IPS DF 6.9 (cell line): ENCODE measurements at regions not wholly inside any gene's neighbourhood (a gene's known extent, or its start where the extent isn't known, plus 50 kb on each side); places are given as distances from the start of the nearest gene placed in this dataset.

Source experiments
- DNase-seq: peaks from one replicate; pipeline ENCODE4 v3.0.0-alpha.2; 2013; ENCODE audit warnings: low read depth, low spot score
- H3K27ac ChIP-seq: one replicate; pipeline ENCODE4 v1.5.1; 2013; ENCODE audit warnings: low read length, control low read depth
- H3K27me3 ChIP-seq: 2 replicates; pipeline ENCODE4 v1.6.1; 2013; ENCODE audit warnings: mild to moderate bottlenecking, low read length; ENCODE audit not compliant: control insufficient read depth, insufficient read depth
- H3K36me3 ChIP-seq: 2 replicates; pipeline ENCODE4 v1.6.1; 2013; ENCODE audit warnings: low read length; ENCODE audit not compliant: control insufficient read depth, insufficient read depth
- H3K4me1 ChIP-seq: 2 replicates; pipeline ENCODE4 v1.6.1; 2013; ENCODE audit warnings: low read length; ENCODE audit not compliant: control insufficient read depth, insufficient read depth
- H3K4me3 ChIP-seq: 2 replicates; pipeline ENCODE4 v1.5.1; 2013; ENCODE audit warnings: mild to moderate bottlenecking, low read length
- H3K9me3 ChIP-seq: 2 replicates; pipeline ENCODE4 v1.6.1; 2013; ENCODE audit warnings: low read length, inconsistent platforms; ENCODE audit not compliant: control insufficient read depth, insufficient read depth
- WGBS: extraction: QIAGEN DNeasy Blood & Tissue Kit; methylation state at CpG from one replicate; pipeline ENCODE4 v1.1.7; 2013; ENCODE audit warnings: mixed read lengths, missing lambda C conversion rate; ENCODE audit not compliant: insufficient read length, insufficient coverage; 5-methylcytosine and 5-hydroxymethylcytosine counted together

DNA sequence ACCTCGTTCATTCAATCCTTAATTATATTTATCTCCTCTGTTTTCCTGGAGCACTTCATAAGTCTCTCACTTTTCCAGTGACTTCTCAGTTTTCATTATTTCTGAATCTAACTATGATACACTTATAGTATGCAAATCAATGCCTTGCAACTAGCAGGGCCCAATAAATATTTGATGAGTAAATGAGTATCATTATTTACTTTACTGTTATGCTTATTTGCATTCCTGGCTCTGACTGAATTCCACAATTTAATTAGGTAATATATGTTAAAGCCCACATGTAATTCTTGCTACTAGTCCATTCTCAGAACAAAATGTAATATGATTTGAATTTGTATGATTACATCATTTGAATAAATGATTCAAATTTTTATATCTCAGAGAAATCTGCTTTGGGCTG, 1595.1 kb upstream of the MIR17HG start:
- H3K9me3 ChIP-seq, result no peaks in the 10 kb centered on the region; the same call in 1 of the 2 replicates
- H3K36me3 ChIP-seq, result no peaks in the 10 kb centered on the region
- H3K27ac ChIP-seq, result no peak overlapping the region
- no peaks in the 10 kb centered on the region for H3K27me3 ChIP-seq
- no CpG with 5 or more reads among the region's 1 CpG for WGBS
- no peak overlapping the region for H3K4me3 ChIP-seq
- H3K4me1 ChIP-seq, result no peaks in the 10 kb centered on the region
- DNase-seq, result no peak

DNA sequence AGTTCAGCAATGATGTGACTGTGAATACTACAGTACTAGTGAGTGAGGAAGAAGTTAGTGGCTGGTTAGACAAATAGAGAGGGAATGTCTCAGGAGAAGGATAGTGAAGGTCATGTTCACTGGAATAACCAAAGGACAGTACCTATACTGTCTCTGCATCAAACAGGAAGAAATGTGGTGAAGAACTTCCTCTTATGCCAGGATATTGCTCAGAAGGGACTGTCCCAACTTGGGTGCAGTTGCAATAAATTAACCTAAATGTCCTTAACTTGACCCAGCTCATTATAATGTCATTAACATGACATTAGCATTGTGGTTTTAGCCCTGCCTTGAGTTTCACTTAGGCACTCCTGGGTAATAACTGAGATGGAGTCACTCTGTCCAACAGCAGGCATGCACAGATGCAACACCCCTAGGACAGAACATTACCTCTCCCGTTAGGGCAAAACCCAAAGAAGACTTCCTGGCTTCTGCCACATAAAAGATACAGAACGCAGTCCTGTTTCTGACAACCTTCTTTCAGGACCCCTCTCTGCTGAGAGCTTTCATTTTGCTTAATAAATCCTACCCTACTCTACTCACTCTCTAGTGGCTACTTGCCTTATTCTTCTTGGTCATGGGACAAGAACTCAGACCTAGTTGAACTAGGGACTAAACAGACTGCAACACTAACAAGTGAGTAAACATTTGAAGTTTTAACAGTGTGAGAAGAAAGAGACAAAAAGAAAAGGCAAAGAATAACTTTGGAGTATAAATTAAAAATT, 1591.6 kb upstream of the MIR17HG start:
- no peak for DNase-seq
- no peak overlapping the region for H3K4me3 ChIP-seq
- H3K27ac ChIP-seq, result no peak overlapping the region
- no peaks in the 10 kb centered on the region; the same call in 1 of the 2 replicates for H3K9me3 ChIP-seq
- no CpG with 5 or more reads among the region's 2 CpGs for WGBS
- H3K36me3 ChIP-seq, result no peaks in the 10 kb centered on the region
- no peaks in the 10 kb centered on the region for H3K4me1 ChIP-seq
- H3K27me3 ChIP-seq, result no peaks in the 10 kb centered on the region

DNA sequence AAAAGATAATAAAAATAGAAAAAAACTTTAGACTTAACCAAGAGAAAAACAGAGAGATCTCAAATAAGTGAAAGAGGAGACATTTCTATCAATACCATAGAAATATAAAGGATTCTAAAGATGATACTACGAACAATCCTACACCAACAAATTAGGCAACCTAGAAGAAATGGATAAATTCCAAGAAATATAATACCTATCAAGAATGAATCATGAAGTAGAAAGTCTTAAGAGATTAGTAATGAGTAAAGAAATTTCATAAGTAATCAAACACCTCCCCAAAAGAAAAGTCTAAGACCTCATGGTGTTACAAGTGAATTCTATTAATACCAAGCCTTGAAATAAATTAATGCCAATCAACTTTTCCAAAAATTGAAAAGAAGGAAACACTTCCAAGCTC, 1584.5 kb upstream of the MIR17HG start:
- no peak overlapping the region for H3K27ac ChIP-seq
- no CpG with 5 or more reads among the region's 1 CpG for WGBS
- no peaks in the 10 kb centered on the region for H3K4me1 ChIP-seq
- no peaks in the 10 kb centered on the region for H3K27me3 ChIP-seq
- no peak for DNase-seq
- no peak overlapping the region for H3K4me3 ChIP-seq
- H3K9me3 ChIP-seq, result no peaks in the 10 kb centered on the region
- H3K36me3 ChIP-seq, result no peaks in the 10 kb centered on the region

DNA sequence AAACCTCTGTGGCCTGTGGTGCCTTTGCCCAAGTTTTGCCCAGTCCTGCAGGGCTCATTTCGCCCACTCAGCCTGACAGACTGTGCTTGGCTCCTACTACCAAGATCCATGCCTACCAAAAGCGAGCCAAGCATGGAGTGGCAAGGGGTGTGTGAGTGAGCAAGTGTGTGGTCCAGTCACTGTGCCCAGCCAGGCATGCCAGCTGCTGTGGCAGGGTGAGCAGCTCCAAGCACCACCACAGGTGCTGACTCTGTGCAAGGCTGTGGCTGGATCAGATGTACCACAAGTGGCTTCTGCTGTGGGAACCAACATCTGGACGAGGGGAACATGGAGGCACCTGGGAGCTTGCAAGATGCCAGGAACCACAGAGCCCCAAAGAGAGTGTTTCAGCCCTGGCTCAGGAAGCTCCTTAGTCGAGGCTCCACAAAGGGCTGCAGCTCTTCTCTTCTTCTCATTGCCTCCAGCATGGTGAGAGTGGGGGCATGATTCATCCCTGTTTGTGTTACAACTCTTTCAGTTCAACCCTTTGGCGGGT, 1564.2 kb upstream of the MIR17HG start:
- no peaks in the 10 kb centered on the region for H3K36me3 ChIP-seq
- H3K27ac ChIP-seq, result no peak overlapping the region
- H3K4me1 ChIP-seq, result no peaks in the 10 kb centered on the region; the same call in 1 of the 2 replicates
- no peak overlapping the region for H3K4me3 ChIP-seq
- no peak for DNase-seq
- H3K9me3 ChIP-seq, result no peaks in the 10 kb centered on the region
- WGBS, result no CpG with 5 or more reads among the region's 5 CpGs
- no peaks in the 10 kb centered on the region for H3K27me3 ChIP-seq

DNA sequence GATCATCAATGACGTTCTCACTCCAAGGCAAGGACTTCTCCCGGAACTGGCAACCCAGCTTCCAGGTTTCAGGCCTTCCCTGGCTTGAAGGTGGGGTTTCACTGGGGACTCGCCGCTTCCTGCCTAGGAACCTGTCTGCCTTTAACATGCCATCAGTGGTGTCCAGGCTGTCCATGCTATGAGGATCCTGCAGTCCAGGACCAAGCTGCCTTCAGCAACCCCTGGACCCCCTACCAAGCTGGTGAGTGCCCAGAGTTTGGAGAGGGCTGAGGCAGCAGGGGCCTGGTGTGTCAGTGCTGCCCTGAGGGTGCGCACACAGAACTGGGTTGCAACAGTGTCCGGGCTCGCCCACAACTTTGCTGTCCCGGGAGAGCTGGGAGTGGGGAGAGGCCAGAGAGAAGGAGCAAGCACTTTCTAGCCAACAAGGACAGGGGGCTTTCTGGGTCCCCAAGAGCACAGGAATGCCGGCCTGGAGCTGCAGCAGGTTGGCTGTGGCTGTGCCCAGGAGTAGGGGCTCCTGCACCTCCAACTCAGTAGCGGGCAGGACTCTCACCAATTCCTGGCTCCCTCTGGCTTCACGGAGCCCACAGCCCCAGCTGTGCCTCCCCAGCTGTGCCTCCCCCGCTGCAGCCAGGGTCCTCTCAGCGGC, 1563.2 kb upstream of the MIR17HG start:
- no CpG with 5 or more reads among the region's 13 CpGs for WGBS
- no peak overlapping the region for H3K4me3 ChIP-seq

DNA sequence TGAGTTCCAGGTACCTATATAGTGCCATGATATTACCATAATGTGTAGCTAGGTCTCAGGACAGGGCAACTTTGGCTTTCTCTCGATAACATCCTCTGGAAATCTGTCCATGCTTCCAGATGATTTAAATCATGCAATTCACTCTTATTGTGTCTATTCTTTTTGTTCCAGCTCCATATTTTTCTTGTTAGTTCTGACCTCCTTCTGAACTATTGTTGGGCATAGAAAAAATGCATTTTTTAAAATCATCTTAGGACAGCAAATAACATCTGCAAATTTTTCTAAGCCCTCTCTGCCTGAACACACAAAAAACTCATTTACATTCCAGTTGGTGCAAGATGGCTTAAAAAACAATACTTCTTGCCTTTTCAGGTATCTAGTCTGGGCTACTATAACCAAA, 1561.0 kb upstream of the MIR17HG start:
- H3K27me3 ChIP-seq, result no peaks in the 10 kb centered on the region
- no peak overlapping the region for H3K4me3 ChIP-seq
- H3K9me3 ChIP-seq, result no peaks in the 10 kb centered on the region
- H3K36me3 ChIP-seq, result no peaks in the 10 kb centered on the region
- H3K27ac ChIP-seq, result no peak overlapping the region
- no CpG with 5 or more reads among the region's 1 CpG for WGBS
- DNase-seq, result no peak
- H3K4me1 ChIP-seq, result no peaks in the 10 kb centered on the region; the same call in 1 of the 2 replicates

More for the DNA sequence above, 1563.2 kb upstream of the MIR17HG start:
- DNase-seq, result no peak
- no peak overlapping the region for H3K27ac ChIP-seq
- H3K9me3 ChIP-seq, result no peaks in the 10 kb centered on the region
- H3K27me3 ChIP-seq, result no peaks in the 10 kb centered on the region
- no peaks in the 10 kb centered on the region; the same call in 1 of the 2 replicates for H3K4me1 ChIP-seq
- H3K36me3 ChIP-seq, result no peaks in the 10 kb centered on the region

DNA sequence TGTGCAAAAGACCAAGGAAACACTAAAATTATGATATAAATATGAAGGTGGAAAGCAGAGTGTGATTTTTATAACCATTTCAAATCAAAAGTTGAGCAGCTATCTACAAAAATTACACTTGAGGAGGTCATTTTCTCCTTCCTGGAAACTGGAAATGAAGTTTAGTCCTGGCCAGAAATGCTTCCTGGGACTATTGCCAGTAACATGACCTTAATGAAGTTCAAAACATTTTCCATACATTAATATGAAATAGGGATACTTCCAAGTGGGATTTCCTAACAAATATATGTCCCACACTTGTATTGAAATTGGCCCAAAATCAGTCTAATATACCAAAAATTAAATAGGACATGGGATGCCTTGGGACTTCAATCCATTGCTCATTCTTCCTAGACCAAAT, 1556.8 kb upstream of the MIR17HG start:
- no peak overlapping the region for H3K4me3 ChIP-seq
- no peaks in the 10 kb centered on the region for H3K27me3 ChIP-seq
- H3K36me3 ChIP-seq, result no peaks in the 10 kb centered on the region
- H3K27ac ChIP-seq, result no peak overlapping the region
- no peaks in the 10 kb centered on the region for H3K4me1 ChIP-seq
- no peak for DNase-seq
- no peaks in the 10 kb centered on the region for H3K9me3 ChIP-seq

DNA sequence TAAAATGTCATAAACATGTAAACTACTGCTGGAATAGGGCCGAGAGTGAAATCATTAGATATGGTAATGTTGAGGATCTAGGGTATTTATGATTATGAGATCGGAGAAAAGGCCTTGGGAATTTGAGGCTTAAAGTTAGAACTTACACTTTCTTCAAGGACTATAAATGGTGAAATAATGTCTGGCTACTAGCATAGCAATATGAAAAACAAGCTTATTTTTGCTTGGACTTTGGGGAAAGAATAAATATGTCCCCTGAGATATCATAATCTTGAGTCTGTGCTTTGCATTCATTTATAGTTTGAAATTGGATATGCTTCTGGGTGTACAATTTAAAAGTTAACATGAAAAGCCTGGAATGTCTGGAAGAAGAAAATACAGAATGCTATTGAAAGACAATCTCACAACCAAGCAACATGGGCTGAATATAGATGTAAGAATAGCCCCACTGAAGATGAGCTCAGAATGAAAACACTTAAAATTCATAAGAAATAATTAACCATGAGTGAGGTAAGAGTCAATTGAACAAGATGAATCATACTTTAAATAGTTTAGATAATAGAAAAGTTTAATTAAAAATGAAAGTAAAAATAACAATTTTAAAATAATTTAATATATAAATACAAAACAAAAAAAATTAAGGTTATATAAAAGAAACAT, 1555.4 kb upstream of the MIR17HG start:
- Histone ChIP-seq H3K27me3 (no peaks in the 10 kb centered on the region), H3K9me3 (no peaks in the 10 kb centered on the region), H3K36me3 (no peaks in the 10 kb centered on the region), H3K4me1 (no peaks in the 10 kb centered on the region), H3K27ac (no peak overlapping the region), H3K4me3 (no peak overlapping the region)
- 100% methylated on average over 2 of the region's 2 CpGs for WGBS
- no peak for DNase-seq

DNA sequence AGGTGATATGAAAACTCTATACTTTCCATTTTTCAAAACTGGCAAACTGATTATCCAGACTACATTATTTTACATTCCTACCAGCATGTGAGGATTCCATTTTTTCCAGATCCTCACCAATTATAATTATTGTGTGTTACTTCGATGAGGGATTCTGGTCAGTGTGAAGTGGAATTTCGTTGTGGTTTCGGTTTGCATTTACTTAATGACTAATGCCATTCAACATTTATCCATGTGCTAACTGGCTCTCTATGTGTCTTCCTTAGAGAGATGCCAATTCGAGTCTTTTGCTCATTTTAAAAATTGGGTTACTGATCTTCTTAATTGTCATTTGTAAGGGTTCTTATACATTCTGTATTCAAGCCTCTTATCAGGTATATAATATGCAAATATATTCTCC, 1551.3 kb upstream of the MIR17HG start:
- Histone ChIP-seq H3K4me3 (no peak overlapping the region), H3K36me3 (no peaks in the 10 kb centered on the region), H3K27ac (no peak overlapping the region), H3K27me3 (no peaks in the 10 kb centered on the region), H3K4me1 (no peaks in the 10 kb centered on the region), H3K9me3 (no peaks in the 10 kb centered on the region)
- DNase-seq, result no peak
- WGBS, result no CpG with 5 or more reads among the region's 4 CpGs

DNA sequence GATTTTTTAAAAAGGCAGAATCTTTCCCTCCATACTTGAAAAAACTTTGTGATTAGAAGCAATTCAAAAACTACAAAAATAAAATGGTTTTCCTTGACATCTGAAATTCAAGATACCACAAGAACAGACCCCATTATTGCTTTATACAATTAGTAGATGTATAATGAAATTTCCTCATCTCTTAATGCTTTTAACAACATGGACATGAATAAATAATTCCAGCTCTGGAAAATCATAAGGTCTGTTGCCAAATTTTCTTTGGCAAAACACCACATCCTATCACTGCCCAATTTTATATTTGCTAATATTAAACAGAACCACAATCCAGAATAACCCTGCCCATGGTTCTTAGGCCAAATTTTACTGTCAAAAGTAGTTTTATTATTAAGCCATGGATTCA, 1543.6 kb upstream of the MIR17HG start:
- no peak overlapping the region for H3K4me3 ChIP-seq
- no peak for DNase-seq
- H3K9me3 ChIP-seq, result no peaks in the 10 kb centered on the region
- no peak overlapping the region for H3K27ac ChIP-seq
- H3K36me3 ChIP-seq, result no peaks in the 10 kb centered on the region
- no peaks in the 10 kb centered on the region for H3K4me1 ChIP-seq
- no peaks in the 10 kb centered on the region for H3K27me3 ChIP-seq
